ENCODE measurements at regions not wholly inside any gene's neighbourhood (a gene's known extent, or its start where the extent isn't known, plus 50 kb on each side); places are given as distances from the start of the nearest gene placed in this dataset.

DNA sequence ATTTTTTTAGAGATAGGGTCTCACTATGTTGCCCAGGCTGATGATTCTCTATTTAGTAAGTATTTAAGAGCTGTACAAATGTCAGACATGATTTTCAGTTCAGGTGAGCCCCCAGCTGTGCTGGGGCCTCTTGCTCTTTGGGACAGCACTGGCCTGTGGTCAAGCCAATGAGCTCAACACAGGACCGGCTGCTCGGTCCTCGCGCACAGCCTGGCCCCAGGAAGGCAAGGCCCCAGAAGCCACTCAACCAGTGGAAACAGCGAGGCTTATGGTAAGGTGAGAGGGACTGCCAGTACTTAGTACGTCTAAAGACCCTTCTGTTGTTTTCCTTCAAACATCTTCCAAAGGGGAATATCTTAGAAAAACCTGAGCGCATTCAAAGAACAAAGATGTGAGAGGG lies 211.8 kb downstream of the SKIDA1 start:
- Mint-ChIP-seq H3K4me1 (no peaks in the 10 kb centered on the region), H3K27me3 (no peaks in the 10 kb centered on the region), H3K4me3 (no peak overlapping the region), H3K9me3 (no peaks in the 10 kb centered on the region), H3K36me3 (no peaks in the 10 kb centered on the region), H3K27ac (no peak overlapping the region)
- WGBS (ENCODE audit: insufficient coverage): 96% methylated on average over 5 of the region's 7 CpGs
- POLR2A ChIA-PET: no interaction called here
- no peak for DNase-seq
- H3K36me3 ChIP-seq (ENCODE audit: control insufficient read depth in 2 of 2, extremely low read depth in 1 of 2, insufficient read depth in 1 of 2, low read length in 1 of 2): no peaks in the 10 kb centered on the region
- CTCF ChIA-PET: interaction anchor here in 1 of 2 donors (0.5 kb wide), 1 partner anchor 46 kb away, joined by 3 read pairs; no protein-coding TSS in a partner anchor
- peaks cover 0 to 3% of the 10 kb centered on the region in 2 experiments for H3K27me3 ChIP-seq (replicated peaks in 1 of 2; ENCODE audit: control insufficient read depth in 2 of 2, extremely low read depth in 1 of 2, insufficient read depth in 2 of 2, low read length in 1 of 2)
- no peak for ATAC-seq (replicated peaks in 1 of 4)
- H3K4me1 ChIP-seq (ENCODE audit: control insufficient read depth in 1 of 2, extremely low read depth in 1 of 2, insufficient read depth in 2 of 2, low read length in 2 of 2): no peaks in the 10 kb centered on the region
- no peak overlapping the region for H3K4me3 ChIP-seq (ENCODE audit: control insufficient read depth in 1 of 2, extremely low read depth in 1 of 2, low read length in 1 of 2)
- no peak overlapping the region for H3K27ac ChIP-seq (ENCODE audit: low read length)
- no peaks in the 10 kb centered on the region for H3K9me3 ChIP-seq

- Histone ChIP-seq H3K9me3 (no peaks in the 10 kb centered on the region), H3K4me1 (ENCODE audit: control insufficient read depth in 1 of 2, extremely low read depth in 1 of 2, insufficient read depth in 2 of 2, low read length in 2 of 2) (no peaks in the 10 kb centered on the region), H3K27ac (ENCODE audit: low read length) (no peak overlapping the region), H3K36me3 (ENCODE audit: control insufficient read depth in 2 of 2, extremely low read depth in 1 of 2, insufficient read depth in 1 of 2, low read length in 1 of 2) (no peaks in the 10 kb centered on the region), H3K27me3 (replicated peaks in 1 of 2; ENCODE audit: control insufficient read depth in 2 of 2, extremely low read depth in 1 of 2, insufficient read depth in 2 of 2, low read length in 1 of 2) (peaks cover 0 to 1% of the 10 kb centered on the region in 2 experiments), H3K4me3 (ENCODE audit: control insufficient read depth in 1 of 2, extremely low read depth in 1 of 2, low read length in 1 of 2) (no peak overlapping the region)
- H3K27me3 Mint-ChIP-seq: no peaks in the 10 kb centered on the region
- CTCF ChIA-PET: no interaction called here
- H3K4me1 Mint-ChIP-seq: no peaks in the 10 kb centered on the region
- 92% methylated on average over 4 of the region's 6 CpGs for WGBS (ENCODE audit: insufficient coverage)
- H3K4me3 Mint-ChIP-seq: no peak overlapping the region
- DNase-seq (no peak), ATAC-seq (replicated peaks in 1 of 4) (no peak)
- H3K9me3 Mint-ChIP-seq: no peaks in the 10 kb centered on the region
- POLR2A ChIA-PET: interaction anchor here in 1 of 2 donors (0.7 kb wide), 1 partner anchor 546 kb away, joined by 6 read pairs; no protein-coding TSS in a partner anchor
- no peaks in the 10 kb centered on the region for H3K36me3 Mint-ChIP-seq
- no peak overlapping the region for H3K27ac Mint-ChIP-seq
Observed at GRCh38 chr10:21311426-21311825, 214.1 kb downstream of the SKIDA1 start.

GRCh38 chr10:21309427-21309826 lies 216.1 kb downstream of the SKIDA1 start:
- Mint-ChIP-seq H3K4me1 (no peaks in the 10 kb centered on the region), H3K27ac (no peak overlapping the region), H3K9me3 (no peaks in the 10 kb centered on the region), H3K4me3 (no peak overlapping the region), H3K27me3 (peaks cover 0 to 3% of the 10 kb centered on the region in 2 donors), H3K36me3 (no peaks in the 10 kb centered on the region)
- H3K4me3 ChIP-seq (ENCODE audit: control insufficient read depth in 1 of 2, extremely low read depth in 1 of 2, low read length in 1 of 2): no peak overlapping the region
- ATAC-seq (replicated peaks in 1 of 4) (no peak), DNase-seq (no peak)
- no peaks in the 10 kb centered on the region for H3K9me3 ChIP-seq
- WGBS (ENCODE audit: insufficient coverage): 100% methylated on average over 1 of the region's 3 CpGs
- H3K4me1 ChIP-seq (ENCODE audit: control insufficient read depth in 1 of 2, extremely low read depth in 1 of 2, insufficient read depth in 2 of 2, low read length in 2 of 2): no peaks in the 10 kb centered on the region
- POLR2A ChIA-PET: no interaction called here
- no peak overlapping the region for H3K27ac ChIP-seq (ENCODE audit: low read length)
- CTCF ChIA-PET: no interaction called here
- H3K27me3 ChIP-seq (replicated peaks in 1 of 2; ENCODE audit: control insufficient read depth in 2 of 2, extremely low read depth in 1 of 2, insufficient read depth in 2 of 2, low read length in 1 of 2): peaks cover 0 to 2% of the 10 kb centered on the region in 2 experiments
- H3K36me3 ChIP-seq (ENCODE audit: control insufficient read depth in 2 of 2, extremely low read depth in 1 of 2, insufficient read depth in 1 of 2, low read length in 1 of 2): no peaks in the 10 kb centered on the region

DNA sequence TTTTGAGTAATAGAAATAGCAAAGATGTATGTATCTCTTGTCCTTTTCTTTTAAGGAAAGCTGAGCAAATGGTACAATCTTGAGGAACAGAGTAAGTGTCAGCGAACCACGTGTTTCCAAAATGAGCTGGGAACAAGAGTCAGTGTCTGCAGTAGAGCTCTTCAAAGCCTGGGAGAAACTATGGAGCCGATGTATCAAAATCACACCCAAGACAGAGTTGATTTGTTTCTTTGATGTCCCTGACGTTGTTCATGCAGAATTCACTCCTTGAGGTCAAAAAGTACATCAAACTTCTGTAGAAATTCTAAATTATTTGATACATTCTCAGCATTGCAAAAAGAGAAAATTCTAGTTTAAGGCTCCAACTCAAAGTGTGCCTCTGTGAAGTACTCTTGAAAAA lies 216.5 kb downstream of the SKIDA1 start:
- Histone ChIP-seq H3K27ac (ENCODE audit: low read length) (no peak overlapping the region), H3K4me3 (ENCODE audit: control insufficient read depth in 1 of 2, extremely low read depth in 1 of 2, low read length in 1 of 2) (no peak overlapping the region), H3K27me3 (replicated peaks in 1 of 2; ENCODE audit: control insufficient read depth in 2 of 2, extremely low read depth in 1 of 2, insufficient read depth in 2 of 2, low read length in 1 of 2) (peaks cover 0 to 2% of the 10 kb centered on the region in 2 experiments), H3K36me3 (ENCODE audit: control insufficient read depth in 2 of 2, extremely low read depth in 1 of 2, insufficient read depth in 1 of 2, low read length in 1 of 2) (no peaks in the 10 kb centered on the region), H3K4me1 (ENCODE audit: control insufficient read depth in 1 of 2, extremely low read depth in 1 of 2, insufficient read depth in 2 of 2, low read length in 2 of 2) (no peaks in the 10 kb centered on the region), H3K9me3 (no peaks in the 10 kb centered on the region)
- CTCF ChIA-PET: no interaction called here
- Mint-ChIP-seq H3K4me1 (no peaks in the 10 kb centered on the region), H3K4me3 (no peak overlapping the region), H3K36me3 (no peaks in the 10 kb centered on the region), H3K9me3 (no peaks in the 10 kb centered on the region), H3K27ac (no peak overlapping the region), H3K27me3 (peaks cover 0 to 3% of the 10 kb centered on the region in 2 donors)
- DNase-seq (no peak), ATAC-seq (replicated peaks in 1 of 4) (no peak)
- WGBS (ENCODE audit: insufficient coverage): 77% methylated on average over 2 of the region's 4 CpGs
- POLR2A ChIA-PET: no interaction called here

DNA sequence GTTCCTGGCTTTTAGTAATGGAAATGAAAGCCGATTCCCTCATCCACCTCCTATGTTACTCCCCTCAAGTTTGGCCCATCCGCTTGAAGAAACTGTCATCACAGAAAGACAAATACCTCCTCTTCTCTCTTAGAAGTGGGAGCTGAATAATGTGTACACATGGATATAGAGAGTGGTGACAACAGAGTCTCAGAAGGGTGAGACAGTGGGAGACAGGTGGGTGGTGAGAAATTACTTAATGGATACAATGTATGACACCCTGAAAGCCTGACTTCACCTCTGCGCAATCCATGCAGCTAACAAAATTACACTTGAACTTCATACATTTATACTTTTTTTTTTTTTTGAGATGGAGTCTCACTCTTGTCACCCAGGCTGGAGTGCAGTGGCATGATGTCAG lies 217.5 kb downstream of the SKIDA1 start:
- no peak overlapping the region for H3K4me3 Mint-ChIP-seq

GRCh38 chr10:21304608-21305007 lies 220.9 kb downstream of the SKIDA1 start:
- peaks cover 2 to 3% of the 10 kb centered on the region in 2 donors for H3K27me3 Mint-ChIP-seq
- no peaks in the 10 kb centered on the region for H3K9me3 ChIP-seq
- no peaks in the 10 kb centered on the region for H3K4me1 Mint-ChIP-seq
- no peak overlapping the region for H3K4me3 ChIP-seq (ENCODE audit: control insufficient read depth in 1 of 2, extremely low read depth in 1 of 2, low read length in 1 of 2)
- H3K36me3 Mint-ChIP-seq: no peaks in the 10 kb centered on the region
- no peaks in the 10 kb centered on the region for H3K4me1 ChIP-seq (ENCODE audit: control insufficient read depth in 1 of 2, extremely low read depth in 1 of 2, insufficient read depth in 2 of 2, low read length in 2 of 2)
- peaks cover 0 to 5% of the 10 kb centered on the region in 2 experiments for H3K27me3 ChIP-seq (replicated peaks in 1 of 2; ENCODE audit: control insufficient read depth in 2 of 2, extremely low read depth in 1 of 2, insufficient read depth in 2 of 2, low read length in 1 of 2)
- no peak overlapping the region for H3K4me3 Mint-ChIP-seq
- ChIA-PET CTCF (no interaction called here), POLR2A (no interaction called here)
- no peaks in the 10 kb centered on the region for H3K36me3 ChIP-seq (ENCODE audit: control insufficient read depth in 2 of 2, extremely low read depth in 1 of 2, insufficient read depth in 1 of 2, low read length in 1 of 2)
- 100% methylated on average over 1 of the region's 2 CpGs for WGBS (ENCODE audit: insufficient coverage)
- ATAC-seq (replicated peaks in 1 of 4) (no peak), DNase-seq (no peak)
- no peaks in the 10 kb centered on the region for H3K9me3 Mint-ChIP-seq
- H3K27ac Mint-ChIP-seq: no peak overlapping the region
- H3K27ac ChIP-seq (ENCODE audit: low read length): no peak overlapping the region

More for the DNA sequence above, 217.5 kb downstream of the SKIDA1 start:
- H3K27me3 ChIP-seq (replicated peaks in 1 of 2; ENCODE audit: control insufficient read depth in 2 of 2, extremely low read depth in 1 of 2, insufficient read depth in 2 of 2, low read length in 1 of 2): peaks cover 0 to 2% of the 10 kb centered on the region in 2 experiments
- no peaks in the 10 kb centered on the region for H3K36me3 ChIP-seq (ENCODE audit: control insufficient read depth in 2 of 2, extremely low read depth in 1 of 2, insufficient read depth in 1 of 2, low read length in 1 of 2)
- no peak for ATAC-seq (replicated peaks in 1 of 4)
- no peaks in the 10 kb centered on the region for H3K9me3 ChIP-seq
- no peak overlapping the region for H3K27ac ChIP-seq (ENCODE audit: low read length)
- H3K27ac Mint-ChIP-seq: no peak overlapping the region
- no peak for DNase-seq
- H3K4me3 ChIP-seq (ENCODE audit: control insufficient read depth in 1 of 2, extremely low read depth in 1 of 2, low read length in 1 of 2): no peak overlapping the region
- 100% methylated on average over 1 of the region's 3 CpGs for WGBS (ENCODE audit: insufficient coverage)
- ChIA-PET CTCF (no interaction called here), POLR2A (no interaction called here)
- H3K4me1 ChIP-seq (ENCODE audit: control insufficient read depth in 1 of 2, extremely low read depth in 1 of 2, insufficient read depth in 2 of 2, low read length in 2 of 2): no peaks in the 10 kb centered on the region
- H3K36me3 Mint-ChIP-seq: no peaks in the 10 kb centered on the region
- no peaks in the 10 kb centered on the region for H3K4me1 Mint-ChIP-seq
- peaks cover 0 to 3% of the 10 kb centered on the region in 2 donors for H3K27me3 Mint-ChIP-seq
- H3K9me3 Mint-ChIP-seq: no peaks in the 10 kb centered on the region

DNA sequence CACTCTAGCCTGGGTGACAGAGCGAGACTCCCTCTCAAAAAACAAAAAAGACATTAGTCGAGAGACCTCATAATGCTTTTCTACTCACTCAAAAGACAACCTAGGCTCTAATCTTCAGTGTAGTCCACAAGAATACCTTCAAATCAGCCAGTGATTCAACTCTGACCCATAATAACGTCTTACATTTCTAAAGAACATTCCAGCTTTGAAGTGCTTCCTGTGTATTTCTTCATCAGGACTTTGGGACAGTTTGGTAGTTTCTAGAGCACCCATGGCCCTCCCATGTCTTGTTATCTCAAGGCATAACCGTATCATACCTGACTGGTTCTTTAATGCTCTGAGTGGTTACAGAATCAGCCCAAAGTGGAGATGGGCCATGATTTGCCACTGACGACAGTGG lies 221.3 kb downstream of the SKIDA1 start:
- DNase-seq (no peak), ATAC-seq (replicated peaks in 1 of 4) (no peak)
- peaks cover 2 to 3% of the 10 kb centered on the region in 2 donors for H3K27me3 Mint-ChIP-seq
- Histone ChIP-seq H3K27me3 (replicated peaks in 1 of 2; ENCODE audit: control insufficient read depth in 2 of 2, extremely low read depth in 1 of 2, insufficient read depth in 2 of 2, low read length in 1 of 2) (peaks cover 0 to 7% of the 10 kb centered on the region in 2 experiments), H3K4me3 (ENCODE audit: control insufficient read depth in 1 of 2, extremely low read depth in 1 of 2, low read length in 1 of 2) (no peak overlapping the region), H3K36me3 (ENCODE audit: control insufficient read depth in 2 of 2, extremely low read depth in 1 of 2, insufficient read depth in 1 of 2, low read length in 1 of 2) (no peaks in the 10 kb centered on the region), H3K9me3 (no peaks in the 10 kb centered on the region), H3K4me1 (ENCODE audit: control insufficient read depth in 1 of 2, extremely low read depth in 1 of 2, insufficient read depth in 2 of 2, low read length in 2 of 2) (no peaks in the 10 kb centered on the region), H3K27ac (ENCODE audit: low read length) (no peak overlapping the region)
- H3K4me1 Mint-ChIP-seq: no peaks in the 10 kb centered on the region
- H3K36me3 Mint-ChIP-seq: no peaks in the 10 kb centered on the region
- H3K4me3 Mint-ChIP-seq: no peak overlapping the region
- 60% methylated on average over 2 of the region's 5 CpGs for WGBS (ENCODE audit: insufficient coverage)
- ChIA-PET CTCF (no interaction called here), POLR2A (no interaction called here)
- no peak overlapping the region for H3K27ac Mint-ChIP-seq
- H3K9me3 Mint-ChIP-seq: no peaks in the 10 kb centered on the region

All from T-cell (primary cell).